Ishikawa (cell line): ENCODE measurements at regions not wholly inside any gene's neighbourhood (a gene's known extent, or its start where the extent isn't known, plus 50 kb on each side); places are given as distances from the start of the nearest gene placed in this dataset.

Source experiments
- CEBPB ChIP-seq: IDR thresholded peaks from 2 replicates; pipeline ENCODE4 v1.6.1; 2012
- CREB1 ChIP-seq: IDR thresholded peaks from 2 replicates; pipeline ENCODE4 v1.6.1; 2012; ENCODE audit warnings: low read depth
- EGR1 ChIP-seq: IDR thresholded peaks from 2 replicates; pipeline ENCODE4 v1.6.1; 2012
- EP300 ChIP-seq: IDR thresholded peaks from 2 replicates; pipeline ENCODE4 v1.6.1; 2012; ENCODE audit warnings: borderline replicate concordance
- FOXM1 ChIP-seq: IDR thresholded peaks from 2 replicates; pipeline ENCODE4 v1.6.1; 2012; ENCODE audit warnings: low read depth, borderline replicate concordance
- NFIC ChIP-seq: IDR thresholded peaks from 2 replicates; pipeline ENCODE4 v1.6.1; 2012
- RAD21 ChIP-seq: IDR thresholded peaks from 2 replicates; pipeline ENCODE4 v1.6.1; 2012; ENCODE audit warnings: low read depth
- TAF1 ChIP-seq: IDR thresholded peaks from 2 replicates; pipeline ENCODE4 v1.6.1; 2012; ENCODE audit warnings: low read depth, mild to moderate bottlenecking
- TCF12 ChIP-seq: IDR thresholded peaks from 2 replicates; pipeline ENCODE4 v1.6.1; 2012; ENCODE audit warnings: low read depth
- TEAD4 ChIP-seq: IDR thresholded peaks from 2 replicates; pipeline ENCODE4 v1.6.1; 2012
- YY1 ChIP-seq: IDR thresholded peaks from 2 replicates; pipeline ENCODE4 v1.6.1; 2012; ENCODE audit warnings: low read depth
- ZBTB7A ChIP-seq: IDR thresholded peaks from 2 replicates; pipeline ENCODE4 v1.6.1; 2012; ENCODE audit warnings: low read depth
- TF ChIP-seq, protein P1 (sequence below): IDR thresholded peaks from 2 replicates; pipeline ENCODE4 v1.6.1; 2012; ENCODE audit warnings: low read depth, mild to moderate bottlenecking
- TF ChIP-seq, protein P2 (sequence below): IDR thresholded peaks from 2 replicates; pipeline ENCODE4 v1.6.1; 2012
- TF ChIP-seq, protein P3 (sequence below): IDR thresholded peaks from 2 replicates; pipeline ENCODE4 v1.6.1; 2012

DNA sequence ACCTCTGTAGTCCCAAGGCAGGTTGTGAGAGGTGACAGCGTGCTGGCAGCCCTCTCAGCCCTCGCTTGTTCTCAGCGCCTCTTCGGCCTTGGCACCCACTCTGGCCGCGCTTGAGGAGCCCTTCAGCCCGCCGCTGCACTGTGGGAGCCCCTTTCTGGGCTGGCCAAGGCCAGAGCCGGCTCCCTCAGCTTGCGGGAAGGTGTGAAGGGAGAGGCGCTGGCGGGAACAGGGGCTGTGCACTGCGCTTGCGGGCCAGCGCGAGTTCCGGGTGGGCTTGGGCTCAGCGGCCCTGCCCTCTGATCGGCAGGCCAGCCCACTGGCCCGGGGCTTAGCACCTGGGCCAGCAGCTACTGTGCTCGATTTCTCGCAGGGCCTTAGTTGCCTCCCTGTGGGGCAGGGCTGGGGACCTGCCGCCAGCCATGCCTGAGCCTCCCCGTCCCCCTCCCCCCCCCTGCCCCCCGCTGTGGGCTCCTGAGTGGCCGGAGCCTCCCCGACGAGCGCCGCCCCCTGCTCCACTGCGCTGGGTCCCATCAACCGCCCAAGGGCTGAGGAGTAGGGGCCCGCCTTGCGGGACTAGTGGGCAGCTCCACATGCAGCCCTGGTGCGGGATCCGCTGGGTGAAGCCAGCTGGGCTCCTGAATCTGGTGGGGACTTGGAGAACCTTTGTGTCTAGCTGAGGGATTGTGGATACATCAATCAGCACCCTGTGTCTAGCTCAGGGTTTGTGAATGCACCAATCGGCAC is 347.6 kb downstream of the KLHL13 start:
- TF ChIP-seq TEAD4 (no peak), YY1 (no peak), FOXM1 (no peak)
- TF ChIP-seq, protein P1, sequence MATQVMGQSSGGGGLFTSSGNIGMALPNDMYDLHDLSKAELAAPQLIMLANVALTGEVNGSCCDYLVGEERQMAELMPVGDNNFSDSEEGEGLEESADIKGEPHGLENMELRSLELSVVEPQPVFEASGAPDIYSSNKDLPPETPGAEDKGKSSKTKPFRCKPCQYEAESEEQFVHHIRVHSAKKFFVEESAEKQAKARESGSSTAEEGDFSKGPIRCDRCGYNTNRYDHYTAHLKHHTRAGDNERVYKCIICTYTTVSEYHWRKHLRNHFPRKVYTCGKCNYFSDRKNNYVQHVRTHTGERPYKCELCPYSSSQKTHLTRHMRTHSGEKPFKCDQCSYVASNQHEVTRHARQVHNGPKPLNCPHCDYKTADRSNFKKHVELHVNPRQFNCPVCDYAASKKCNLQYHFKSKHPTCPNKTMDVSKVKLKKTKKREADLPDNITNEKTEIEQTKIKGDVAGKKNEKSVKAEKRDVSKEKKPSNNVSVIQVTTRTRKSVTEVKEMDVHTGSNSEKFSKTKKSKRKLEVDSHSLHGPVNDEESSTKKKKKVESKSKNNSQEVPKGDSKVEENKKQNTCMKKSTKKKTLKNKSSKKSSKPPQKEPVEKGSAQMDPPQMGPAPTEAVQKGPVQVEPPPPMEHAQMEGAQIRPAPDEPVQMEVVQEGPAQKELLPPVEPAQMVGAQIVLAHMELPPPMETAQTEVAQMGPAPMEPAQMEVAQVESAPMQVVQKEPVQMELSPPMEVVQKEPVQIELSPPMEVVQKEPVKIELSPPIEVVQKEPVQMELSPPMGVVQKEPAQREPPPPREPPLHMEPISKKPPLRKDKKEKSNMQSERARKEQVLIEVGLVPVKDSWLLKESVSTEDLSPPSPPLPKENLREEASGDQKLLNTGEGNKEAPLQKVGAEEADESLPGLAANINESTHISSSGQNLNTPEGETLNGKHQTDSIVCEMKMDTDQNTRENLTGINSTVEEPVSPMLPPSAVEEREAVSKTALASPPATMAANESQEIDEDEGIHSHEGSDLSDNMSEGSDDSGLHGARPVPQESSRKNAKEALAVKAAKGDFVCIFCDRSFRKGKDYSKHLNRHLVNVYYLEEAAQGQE = no peak

DNA sequence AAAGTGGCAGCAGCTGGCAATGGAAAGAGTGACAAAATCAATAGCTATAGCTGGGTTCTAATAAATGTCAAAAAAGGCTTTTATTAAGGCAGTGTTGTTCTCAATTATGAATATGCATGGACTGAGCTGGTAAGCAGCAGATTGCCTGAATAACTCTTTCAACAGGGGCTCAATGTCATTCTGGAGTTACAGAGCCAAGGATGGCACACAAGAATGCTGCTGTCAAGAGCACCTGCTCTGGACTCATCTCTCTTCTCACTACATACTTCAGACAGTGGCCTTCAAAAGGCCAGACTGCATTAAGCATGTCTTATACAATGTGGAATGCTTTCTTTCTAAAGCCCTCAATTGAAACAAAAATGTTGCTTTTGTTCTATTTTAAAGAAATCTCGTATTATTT is 351.4 kb downstream of the KLHL13 start:
- no peak for TF ChIP-seq CEBPB
- no peak for TF ChIP-seq TCF12
- TF ChIP-seq FOXM1 = no peak
- no peak for TF ChIP-seq EGR1
- TF ChIP-seq, protein P1 = no peak
- TF ChIP-seq YY1 = no peak
- TF ChIP-seq RAD21 = no peak
- TF ChIP-seq, protein P2, sequence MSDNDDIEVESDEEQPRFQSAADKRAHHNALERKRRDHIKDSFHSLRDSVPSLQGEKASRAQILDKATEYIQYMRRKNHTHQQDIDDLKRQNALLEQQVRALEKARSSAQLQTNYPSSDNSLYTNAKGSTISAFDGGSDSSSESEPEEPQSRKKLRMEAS = no peak
- no peak for TF ChIP-seq EP300

DNA sequence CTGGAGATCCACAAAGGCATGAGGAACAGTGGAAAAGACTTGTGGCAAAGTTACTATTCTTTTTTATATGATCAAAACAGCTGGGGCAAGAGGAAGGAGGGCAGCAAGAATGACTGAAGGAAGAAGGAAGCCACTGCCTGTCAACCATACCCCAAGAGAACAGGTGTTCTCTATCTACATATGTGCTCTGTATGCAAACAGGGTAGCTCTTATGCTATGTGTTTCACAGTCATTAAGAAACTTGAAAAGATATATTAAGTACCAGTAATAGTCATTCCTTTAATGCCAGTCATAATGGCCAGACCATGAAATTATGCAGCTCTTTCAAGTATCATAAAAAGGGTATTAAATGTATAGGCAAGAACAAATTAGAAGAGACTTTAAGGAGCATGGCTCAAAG is 363.9 kb downstream of the KLHL13 start:
- TF ChIP-seq CEBPB (no peak), TEAD4 (no peak), EP300 (no peak), TCF12 (no peak), NFIC (no peak), FOXM1 (no peak), TAF1 (no peak), ZBTB7A (no peak), RAD21 (no peak), YY1 (no peak)
- TF ChIP-seq, protein P3, sequence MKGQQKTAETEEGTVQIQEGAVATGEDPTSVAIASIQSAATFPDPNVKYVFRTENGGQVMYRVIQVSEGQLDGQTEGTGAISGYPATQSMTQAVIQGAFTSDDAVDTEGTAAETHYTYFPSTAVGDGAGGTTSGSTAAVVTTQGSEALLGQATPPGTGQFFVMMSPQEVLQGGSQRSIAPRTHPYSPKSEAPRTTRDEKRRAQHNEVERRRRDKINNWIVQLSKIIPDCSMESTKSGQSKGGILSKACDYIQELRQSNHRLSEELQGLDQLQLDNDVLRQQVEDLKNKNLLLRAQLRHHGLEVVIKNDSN = no peak
- TF ChIP-seq, protein P1 = no peak

DNA sequence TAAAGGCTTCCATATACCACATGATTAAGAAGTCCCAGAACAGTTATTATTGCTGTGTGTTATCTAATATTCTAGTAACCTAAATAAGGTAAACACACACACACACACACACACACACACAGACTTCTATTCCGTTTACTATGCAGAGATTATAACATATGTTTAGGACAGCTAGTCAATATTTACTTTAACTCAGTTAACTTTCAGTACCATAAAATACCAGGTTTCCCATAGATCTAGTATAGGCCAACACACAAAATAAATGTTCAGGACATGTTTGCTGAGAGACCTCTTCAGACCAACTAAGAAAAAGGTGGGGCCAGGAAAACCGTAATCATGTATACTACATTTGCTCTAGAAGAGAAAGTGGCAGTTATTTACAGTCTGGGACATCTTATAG is 365.5 kb downstream of the KLHL13 start:
- no peak for TF ChIP-seq CEBPB
- no peak for TF ChIP-seq EP300
- no peak for TF ChIP-seq TEAD4

DNA sequence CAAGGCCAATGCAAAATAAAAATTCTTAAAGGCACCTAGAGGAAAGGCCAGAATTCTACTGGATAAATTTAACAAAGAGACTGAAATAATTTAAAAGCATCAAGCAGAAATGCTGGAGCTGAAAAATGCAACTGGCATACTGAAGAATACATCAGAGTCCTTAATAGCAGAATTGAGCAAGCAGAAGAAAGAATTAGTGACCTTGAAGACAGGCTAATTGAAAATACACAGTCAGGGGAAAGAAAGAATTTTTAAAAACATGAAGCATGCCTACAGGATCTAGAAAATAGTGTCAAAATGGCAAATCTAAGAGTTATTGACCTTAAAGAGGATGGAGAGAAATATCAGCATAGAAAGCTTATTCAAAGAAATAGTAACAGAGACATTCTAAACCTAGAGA is 371.7 kb downstream of the KLHL13 start:
- TF ChIP-seq, protein P1 = no peak
- TF ChIP-seq FOXM1 (no peak), CEBPB (no peak), TEAD4 (no peak), ZBTB7A (no peak), YY1 (no peak), RAD21 (no peak), TCF12 (no peak), CREB1 (no peak), EP300 (no peak), TAF1 (no peak), NFIC (no peak), EGR1 (no peak)
- TF ChIP-seq, protein P2 = no peak
- TF ChIP-seq, protein P3 = no peak
